Endothelial cell of umbilical vein (primary cell): ENCODE measurements at regions not wholly inside any gene's neighbourhood (a gene's known extent, or its start where the extent isn't known, plus 50 kb on each side); places are given as distances from the start of the nearest gene placed in this dataset.

Experiments
- BruUV-seq: library from RNA; stranded (reverse); fragments of 400-500 nt; replicated peaks from 2 replicates; lab custom pipeline; 2021; lab: Mats Ljungman, UMichigan
- CTCF ChIA-PET: fragments of 300-600, 350-600 bp; sonication (Branson Sonifier 250); formaldehyde crosslinking; loops from one replicate; lab custom pipeline; 2021; ENCODE audit warnings: antibody characterized with exemption, inconsistent platforms; lab: Charles Lee
- POLR2A ChIA-PET: fragments of 300-600, 350-600 bp; sonication (Branson Sonifier 250); formaldehyde crosslinking; loops from one replicate; lab custom pipeline; 2021; ENCODE audit warnings: antibody characterized with exemption, inconsistent platforms; lab: Charles Lee
- DNase-seq: peaks from one replicate; pipeline ENCODE4 v3.0.0-alpha.2; 2011; ENCODE audit warnings: low read depth, low spot score
- FAIRE-seq: peaks from 2 replicates; lab custom pipeline; 2011; peaks lifted over from hg19 to GRCh38; lab: Jason Lieb, UNC
- H2AFZ ChIP-seq: 2 replicates; pipeline ENCODE4 v1.6.0; 2012; ENCODE audit warnings: low read depth, low read length, control low read depth, inconsistent platforms
- H3K27ac ChIP-seq: 2 replicates; pipeline ENCODE4 v1.5.1; 2011; ENCODE audit warnings: low read depth, mild to moderate bottlenecking, control low read depth, low read length, moderate library complexity; ENCODE audit not compliant: insufficient read depth
- H3K27me3 ChIP-seq, 2 experiments: 2 replicates each; pipeline versions ENCODE4 v1.6.0 to v1.6.1; 2011; ENCODE audit warnings: low read length in 2 of 2, mixed read lengths in 1 of 2; ENCODE audit not compliant: control insufficient read depth in 2 of 2, insufficient read depth in 2 of 2
- H3K36me3 ChIP-seq, 2 experiments: 2 replicates in 1 of 2; 3 replicates in 1 of 2; pipeline ENCODE4 v1.5.1; 2011; ENCODE audit warnings: low read length in 2 of 2, mild to moderate bottlenecking in 1 of 2, moderate library complexity in 1 of 2; ENCODE audit not compliant: control insufficient read depth in 2 of 2, insufficient read depth in 2 of 2; ENCODE audit errors: extremely low read depth in 1 of 2
- H3K4me1 ChIP-seq: 3 replicates; pipeline ENCODE4 v1.5.1; 2011; ENCODE audit warnings: mild to moderate bottlenecking, low read length; ENCODE audit not compliant: control insufficient read depth, insufficient read depth; ENCODE audit errors: extremely low read depth
- H3K4me2 ChIP-seq: 2 replicates; pipeline ENCODE4 v1.6.1; 2011; ENCODE audit warnings: low read length, control low read depth, mixed read lengths; ENCODE audit not compliant: insufficient read depth
- H3K4me3 ChIP-seq, 3 experiments: fragments of 200-600 bp in 1 of 3; sonication (generic), shearing (Covaris generic) in 1 of 3; replicated peaks in 1 of 3; 2 replicates each; pipeline ENCODE4 v1.5.1; 2011 to 2016; ENCODE audit warnings: control low read depth in 3 of 3, low read length in 3 of 3, mild to moderate bottlenecking in 2 of 3, inconsistent platforms in 1 of 3, low read depth in 1 of 3, moderate library complexity in 1 of 3; ENCODE audit not compliant: insufficient read depth in 1 of 3
- H3K79me2 ChIP-seq: 2 replicates; pipeline ENCODE4 v1.6.0; 2012; ENCODE audit warnings: low read length, inconsistent platforms; ENCODE audit not compliant: control insufficient read depth, insufficient read depth
- H3K9ac ChIP-seq: replicated peaks from 2 replicates; pipeline ENCODE3; 2011; ENCODE audit warnings: low read length, control low read depth; ENCODE audit not compliant: insufficient read depth; ENCODE audit errors: extremely low read depth
- H3K9me1 ChIP-seq: replicated peaks from 3 replicates; pipeline ENCODE4 v1.6.0; 2011; ENCODE audit warnings: mild to moderate bottlenecking, low read length; ENCODE audit not compliant: control insufficient read depth, insufficient read depth; ENCODE audit errors: extremely low read depth
- H3K9me3 ChIP-seq: replicated peaks from 2 replicates; pipeline ENCODE4 v1.5.1; 2012; ENCODE audit warnings: low read length, inconsistent platforms; ENCODE audit not compliant: control insufficient read depth, insufficient read depth
- H4K20me1 ChIP-seq: replicated peaks from 2 replicates; pipeline ENCODE3; 2011; ENCODE audit warnings: mild to moderate bottlenecking, low read length; ENCODE audit not compliant: control insufficient read depth, insufficient read depth; ENCODE audit errors: extremely low read depth
- EZH2 ChIP-seq: IDR thresholded peaks from 2 replicates; pipeline ENCODE4 v1.6.1; 2012; ENCODE audit warnings: borderline replicate concordance, low read depth, mild to moderate bottlenecking, moderate library complexity, low read length, inconsistent platforms; ENCODE audit not compliant: severe bottlenecking
- FOS ChIP-seq: IDR thresholded peaks from 2 replicates; pipeline ENCODE4 v1.6.1; 2011; ENCODE audit warnings: mild to moderate bottlenecking, low read length, moderate library complexity, borderline replicate concordance; ENCODE audit not compliant: insufficient read depth
- GATA2 ChIP-seq: IDR thresholded peaks from 2 replicates; pipeline ENCODE4 v1.7.0; 2011; ENCODE audit warnings: low read depth, mild to moderate bottlenecking, moderate library complexity, mixed read lengths, low read length; ENCODE audit not compliant: insufficient read length, insufficient read depth
- JUN ChIP-seq: IDR thresholded peaks from 2 replicates; pipeline ENCODE4 v1.6.1; 2011; ENCODE audit warnings: borderline replicate concordance, low read depth; ENCODE audit not compliant: insufficient read length, insufficient read depth
- MYC ChIP-seq: IDR thresholded peaks from one replicate; pipeline ENCODE4 v1.6.1; 2011; ENCODE audit warnings: mild to moderate bottlenecking, low read depth, low read length
- POLR2A ChIP-seq: IDR thresholded peaks from 2 replicates; pipeline ENCODE4 v1.6.1; 2012; ENCODE audit warnings: low read depth, mild to moderate bottlenecking, control low read depth, low read length
- POLR2AphosphoS5 ChIP-seq: IDR thresholded peaks from 2 replicates; pipeline ENCODE4 v1.6.1; 2012; ENCODE audit warnings: low read depth, mild to moderate bottlenecking, control low read depth, low read length, moderate library complexity; ENCODE audit not compliant: insufficient read depth
- dilution Hi-C: fragments of 300-500 bp; cut with MboI; formaldehyde crosslinking; loops from one replicate; pipeline ENCODE4 v1.15.0; 2019; ENCODE audit warnings: low sequenced_read_pairs; ENCODE audit not compliant: extremely low pct_ligation_motif_present
- intact Hi-C: fragments of 100-400 bp; cut with micrococcal nuclease; formaldehyde crosslinking; loops from one replicate; pipeline ENCODE4 v1.10.0; 2022
- TF ChIP-seq, protein P1 (sequence below): IDR thresholded peaks from 2 replicates; pipeline ENCODE4 v1.6.1; 2011; ENCODE audit not compliant: insufficient read depth, insufficient read length
- TF ChIP-seq, protein P2 (sequence below), 2 donors: IDR thresholded peaks; 1 replicate in 1 of 2; 2 replicates in 1 of 2; pipeline ENCODE4 v1.5.1; 2011; ENCODE audit warnings: low read length in 2 of 2, mild to moderate bottlenecking in 2 of 2, moderate library complexity in 2 of 2, control low read depth in 1 of 2, inconsistent platforms in 1 of 2, low read depth in 1 of 2; ENCODE audit not compliant: insufficient read depth in 1 of 2; ENCODE audit errors: extremely low read depth in 1 of 2

DNA sequence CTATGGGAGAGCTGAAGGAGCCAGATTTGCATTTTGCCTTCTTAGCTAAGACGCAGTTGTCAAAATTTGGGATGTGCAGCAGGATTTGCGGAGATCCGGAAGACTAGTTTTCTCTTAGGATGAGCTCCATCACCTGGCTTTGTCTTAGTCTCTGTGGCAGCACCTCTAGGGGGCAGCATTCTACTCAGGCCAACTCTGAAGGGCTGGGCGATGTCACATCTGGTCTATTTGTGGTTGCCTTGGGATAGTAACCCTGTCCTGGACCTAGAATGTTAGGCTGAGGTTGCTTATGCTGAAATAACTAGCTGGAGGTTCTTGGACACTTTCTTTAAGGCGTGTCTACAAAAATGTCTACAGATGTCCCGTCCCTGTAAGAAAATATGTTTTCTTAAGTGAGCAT lies 116.2 kb downstream of the FAT3 start:
- H3K4me1 ChIP-seq = no peaks in the 10 kb centered on the region
- no peaks in the 10 kb centered on the region for H3K79me2 ChIP-seq
- no peaks in the 10 kb centered on the region for H3K27me3 ChIP-seq
- POLR2A ChIA-PET = no interaction called here
- H2AFZ ChIP-seq = no peak overlapping the region
- no peak overlapping the region for H3K27ac ChIP-seq
- no peak overlapping the region for H3K4me2 ChIP-seq
- dilution Hi-C loops (no loop called here), intact Hi-C loops (no loop called here)
- FAIRE-seq (no peak), DNase-seq (no peak)
- no peaks in the 10 kb centered on the region for H3K9me3 ChIP-seq
- BruUV-seq = no TSS peak
- no peak overlapping the region for H3K4me3 ChIP-seq
- H4K20me1 ChIP-seq = no peaks in the 10 kb centered on the region
- CTCF ChIA-PET = no interaction called here
- H3K36me3 ChIP-seq = no peaks in the 10 kb centered on the region
- H3K9ac ChIP-seq = no peak overlapping the region
- TF ChIP-seq MYC (no peak), POLR2AphosphoS5 (no peak), EZH2 (no peak), FOS (no peak), GATA2 (no peak), POLR2A (no peak), JUN (no peak)
- TF ChIP-seq, protein P1, sequence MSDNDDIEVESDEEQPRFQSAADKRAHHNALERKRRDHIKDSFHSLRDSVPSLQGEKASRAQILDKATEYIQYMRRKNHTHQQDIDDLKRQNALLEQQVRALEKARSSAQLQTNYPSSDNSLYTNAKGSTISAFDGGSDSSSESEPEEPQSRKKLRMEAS = no peak
- TF ChIP-seq, protein P2, sequence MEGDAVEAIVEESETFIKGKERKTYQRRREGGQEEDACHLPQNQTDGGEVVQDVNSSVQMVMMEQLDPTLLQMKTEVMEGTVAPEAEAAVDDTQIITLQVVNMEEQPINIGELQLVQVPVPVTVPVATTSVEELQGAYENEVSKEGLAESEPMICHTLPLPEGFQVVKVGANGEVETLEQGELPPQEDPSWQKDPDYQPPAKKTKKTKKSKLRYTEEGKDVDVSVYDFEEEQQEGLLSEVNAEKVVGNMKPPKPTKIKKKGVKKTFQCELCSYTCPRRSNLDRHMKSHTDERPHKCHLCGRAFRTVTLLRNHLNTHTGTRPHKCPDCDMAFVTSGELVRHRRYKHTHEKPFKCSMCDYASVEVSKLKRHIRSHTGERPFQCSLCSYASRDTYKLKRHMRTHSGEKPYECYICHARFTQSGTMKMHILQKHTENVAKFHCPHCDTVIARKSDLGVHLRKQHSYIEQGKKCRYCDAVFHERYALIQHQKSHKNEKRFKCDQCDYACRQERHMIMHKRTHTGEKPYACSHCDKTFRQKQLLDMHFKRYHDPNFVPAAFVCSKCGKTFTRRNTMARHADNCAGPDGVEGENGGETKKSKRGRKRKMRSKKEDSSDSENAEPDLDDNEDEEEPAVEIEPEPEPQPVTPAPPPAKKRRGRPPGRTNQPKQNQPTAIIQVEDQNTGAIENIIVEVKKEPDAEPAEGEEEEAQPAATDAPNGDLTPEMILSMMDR (IDR thresholded peaks at IDR 0.05; ENCODE audit: extremely low read depth in 1 of 2, insufficient read depth in 1 of 2, low read depth in 1 of 2, low read length in 2 of 2) = no peak
- no peaks in the 10 kb centered on the region for H3K9me1 ChIP-seq
